Stimulated activated CD8-positive, alpha-beta memory T cell treated with anti-CD3 and anti-CD28 coated beads, Interleukin-2, amount 100 ng/mL, for 1 hour (primary cell): ENCODE measurements at regions not wholly inside any gene's neighbourhood (a gene's known extent, or its start where the extent isn't known, plus 50 kb on each side); places are given as distances from the start of the nearest gene placed in this dataset.

Source experiments
- DNase-seq, 2 donors: peaks; one replicate each; pipeline ENCODE4 v3.0.0-alpha.2; 2020; ENCODE audit warnings: low read depth in 2 of 2

DNA sequence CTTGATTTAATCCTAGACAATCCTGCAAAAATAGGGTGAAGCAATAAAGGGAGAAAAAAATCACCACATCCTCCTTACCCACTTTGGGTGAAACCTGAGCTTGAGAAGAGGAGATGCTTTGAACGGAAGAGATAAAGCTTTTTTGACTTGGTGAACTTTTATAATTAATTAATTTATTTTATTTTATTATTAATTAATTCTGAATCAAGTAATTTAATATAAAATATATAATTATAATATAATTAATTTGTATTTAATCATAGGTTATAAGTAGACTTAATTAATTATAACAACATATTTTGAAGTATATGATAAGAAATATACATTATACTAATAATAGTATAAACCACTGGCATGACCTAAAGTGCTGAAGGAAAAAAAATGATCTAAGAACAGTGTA lies 2164.8 kb downstream of the LRRC4C start:
- no peak for DNase-seq

DNA sequence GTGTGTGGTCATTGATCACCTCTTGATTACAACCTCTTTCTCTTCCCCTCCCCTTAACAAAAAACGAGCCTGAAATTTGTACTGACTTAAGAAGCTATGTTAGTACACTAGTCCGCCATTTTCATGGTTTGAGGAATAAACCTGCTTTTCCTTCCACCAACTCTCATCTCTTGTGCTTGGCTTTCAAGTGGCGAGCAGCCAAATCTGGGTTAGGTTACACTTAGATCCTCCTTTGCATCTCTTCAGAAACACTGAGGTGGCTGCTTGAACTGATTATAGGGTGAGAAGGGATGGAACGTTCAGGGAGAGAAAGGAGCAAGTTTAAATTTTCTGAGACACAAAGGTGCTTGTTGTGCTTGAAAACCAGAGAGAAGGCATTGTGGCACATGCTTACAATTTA lies 2171.4 kb downstream of the LRRC4C start:
- DNase-seq = no peak

DNA sequence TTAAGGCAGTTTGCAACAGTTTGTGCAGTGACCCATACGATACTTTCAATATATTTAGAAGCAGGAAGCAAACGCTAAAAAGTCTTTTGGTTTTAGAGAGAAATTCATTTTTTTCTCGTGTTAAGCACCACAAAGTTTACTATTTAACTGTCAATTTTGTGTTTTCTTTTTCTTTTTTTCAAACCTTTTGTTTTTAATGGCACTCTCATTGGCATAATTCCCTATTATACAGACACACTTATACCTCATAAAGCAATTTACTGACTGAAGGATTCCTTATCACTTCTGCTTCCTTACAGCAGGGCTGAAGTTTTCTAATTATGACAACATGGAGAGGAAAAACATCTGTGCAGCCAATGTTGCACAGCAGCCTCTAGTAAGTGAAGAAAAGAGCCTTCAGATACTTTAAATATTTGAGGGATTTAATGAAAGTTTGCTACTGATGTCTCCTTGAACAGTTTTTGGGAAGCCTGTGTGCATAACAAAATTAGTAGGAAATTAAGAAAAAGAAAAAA lies 2191.2 kb downstream of the LRRC4C start:
- DNase-seq = no peak

DNA sequence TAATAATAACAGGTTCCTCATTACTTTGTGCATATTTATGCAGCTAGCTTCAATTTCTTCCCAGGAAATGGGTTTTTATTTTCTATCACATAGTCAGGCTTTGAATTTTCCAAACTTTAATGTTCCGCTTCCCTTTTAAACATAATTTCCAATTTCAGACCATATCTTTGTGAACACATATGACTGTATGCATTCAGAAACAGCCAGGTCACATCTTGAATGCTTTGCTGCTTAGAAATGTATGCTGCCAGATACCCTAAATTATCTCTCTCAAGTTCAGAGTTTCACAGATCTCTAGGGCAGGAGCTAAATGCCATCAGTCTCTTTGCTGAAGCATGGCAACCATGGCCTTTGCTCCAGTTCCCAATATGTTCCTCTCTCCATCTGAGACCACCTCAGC lies 2203.8 kb downstream of the LRRC4C start:
- DNase-seq = no peak

DNA sequence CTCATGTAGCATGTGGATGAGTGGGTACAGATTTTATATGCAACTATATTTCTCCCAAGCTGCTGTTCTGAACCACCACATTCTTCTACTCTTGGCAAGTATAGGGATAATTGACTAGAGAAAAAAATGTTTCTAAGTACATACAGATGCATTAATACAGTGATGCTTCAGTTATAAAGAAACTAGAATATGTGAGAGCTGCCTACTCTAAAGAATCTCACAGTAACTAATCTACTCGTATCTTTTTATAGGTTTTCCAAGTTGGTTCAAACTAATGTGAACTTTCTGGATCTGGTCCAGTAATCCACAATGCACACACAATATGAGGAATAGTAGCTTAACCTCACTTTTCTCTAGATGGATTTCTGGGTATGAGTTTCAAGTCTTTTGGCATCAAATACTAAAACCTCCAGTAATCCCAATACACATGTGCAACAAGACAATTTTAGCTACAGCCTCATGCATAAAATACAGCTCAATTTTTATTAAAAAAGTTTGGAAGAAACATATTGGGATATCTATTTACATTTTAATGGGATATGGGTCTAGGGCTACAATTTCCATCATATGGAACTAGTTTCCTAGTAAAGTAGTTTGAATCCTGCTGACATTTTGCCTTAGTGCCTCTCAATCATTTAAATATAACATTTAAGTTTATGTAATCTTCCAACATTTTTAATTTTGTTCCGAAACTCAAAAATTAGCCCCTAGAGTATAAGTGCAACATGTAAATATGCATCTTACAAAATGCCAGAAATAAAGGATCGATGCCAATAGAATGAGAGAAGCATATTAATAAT lies 2209.7 kb downstream of the LRRC4C start:
- no peak for DNase-seq

DNA sequence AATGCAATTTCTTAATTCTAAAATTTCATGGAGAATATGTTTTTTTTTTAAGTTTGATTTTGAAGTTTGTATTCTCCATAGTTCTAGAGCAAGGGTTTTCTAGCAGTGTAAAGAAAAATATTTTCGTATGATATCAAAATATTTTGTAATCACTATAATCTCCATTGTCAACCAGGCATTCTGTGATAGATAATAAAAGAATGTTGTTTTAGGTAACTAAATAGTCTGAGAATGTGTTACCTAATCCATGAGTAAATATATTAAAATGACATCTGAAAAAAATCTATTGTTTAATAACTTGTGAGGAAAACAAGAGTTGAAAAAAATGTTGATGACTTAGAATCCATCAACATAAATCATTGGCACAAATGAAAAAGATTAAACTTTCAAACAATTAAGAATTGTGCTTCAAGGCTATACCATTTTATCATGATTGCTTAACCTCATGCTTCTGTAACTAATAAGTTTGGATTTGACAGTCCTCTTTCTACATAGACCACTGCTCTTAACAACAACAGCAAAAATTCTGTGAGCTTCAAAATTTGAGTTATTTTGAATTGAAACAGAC lies 2211.8 kb downstream of the LRRC4C start:
- no peak for DNase-seq

DNA sequence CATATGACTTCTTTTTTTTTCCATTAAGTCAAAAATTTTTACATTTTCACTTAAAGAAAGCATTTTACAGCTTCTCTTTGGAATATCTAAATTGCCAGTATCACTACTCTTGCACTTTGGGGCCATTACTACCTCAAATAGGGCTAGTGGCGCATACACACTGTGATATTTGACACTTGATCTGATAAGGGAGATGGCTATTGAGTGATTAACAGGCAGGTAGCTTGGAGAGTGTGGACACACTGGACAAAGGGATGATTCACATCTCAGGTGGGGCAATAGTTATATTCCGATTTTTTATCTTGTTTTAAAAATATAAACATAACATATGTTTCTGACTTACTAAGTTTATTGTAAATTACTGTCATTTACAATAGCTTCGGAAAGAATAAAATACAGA lies 2219.9 kb downstream of the LRRC4C start:
- DNase-seq = no peak

DNA sequence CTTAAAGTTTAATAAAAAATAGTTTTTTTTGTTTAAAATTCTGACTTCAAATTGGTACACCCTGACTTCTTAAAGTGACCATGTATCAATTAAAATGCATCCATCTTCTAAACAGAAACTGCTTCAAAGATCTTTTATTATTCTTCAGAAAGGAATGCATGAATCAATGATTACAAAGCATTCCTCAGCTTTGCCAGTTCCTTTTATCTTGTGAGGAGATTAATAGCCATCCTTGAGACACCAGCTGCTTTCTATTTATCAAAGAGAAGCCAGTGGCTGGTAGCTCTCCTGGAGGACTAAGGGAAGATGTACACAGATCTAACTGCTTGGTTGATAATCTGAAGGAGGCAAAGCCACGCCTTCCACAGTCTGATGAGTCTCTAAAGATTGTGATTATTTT lies 2222.5 kb downstream of the LRRC4C start:
- no peak for DNase-seq

DNA sequence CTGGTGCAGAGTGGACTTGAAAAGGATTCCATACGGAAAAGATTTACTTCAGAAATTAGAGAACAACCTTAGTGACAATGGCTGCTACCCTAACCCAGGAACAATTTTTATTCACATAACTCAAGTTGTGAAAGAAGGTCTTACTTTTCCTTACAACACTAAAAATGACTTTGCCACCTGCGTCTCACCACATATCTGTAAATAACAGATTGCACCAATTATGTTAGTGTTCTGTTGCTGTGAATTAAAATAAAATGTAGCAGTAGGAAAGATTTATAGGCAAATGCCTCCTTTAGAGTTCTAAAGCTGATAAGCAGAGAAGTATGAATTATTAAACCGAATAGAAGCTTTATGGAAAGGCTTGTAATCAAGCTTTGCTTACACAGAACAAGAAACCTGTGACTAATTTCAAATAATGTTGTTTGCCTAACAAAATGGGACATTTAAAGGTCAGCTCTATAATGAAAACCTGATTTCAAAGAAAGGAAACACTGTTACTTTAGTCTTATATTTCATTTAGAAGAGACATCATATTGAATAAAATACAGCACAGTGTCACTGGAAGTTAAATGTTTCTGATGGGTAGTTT lies 2237.8 kb downstream of the LRRC4C start:
- DNase-seq = no peak

DNA sequence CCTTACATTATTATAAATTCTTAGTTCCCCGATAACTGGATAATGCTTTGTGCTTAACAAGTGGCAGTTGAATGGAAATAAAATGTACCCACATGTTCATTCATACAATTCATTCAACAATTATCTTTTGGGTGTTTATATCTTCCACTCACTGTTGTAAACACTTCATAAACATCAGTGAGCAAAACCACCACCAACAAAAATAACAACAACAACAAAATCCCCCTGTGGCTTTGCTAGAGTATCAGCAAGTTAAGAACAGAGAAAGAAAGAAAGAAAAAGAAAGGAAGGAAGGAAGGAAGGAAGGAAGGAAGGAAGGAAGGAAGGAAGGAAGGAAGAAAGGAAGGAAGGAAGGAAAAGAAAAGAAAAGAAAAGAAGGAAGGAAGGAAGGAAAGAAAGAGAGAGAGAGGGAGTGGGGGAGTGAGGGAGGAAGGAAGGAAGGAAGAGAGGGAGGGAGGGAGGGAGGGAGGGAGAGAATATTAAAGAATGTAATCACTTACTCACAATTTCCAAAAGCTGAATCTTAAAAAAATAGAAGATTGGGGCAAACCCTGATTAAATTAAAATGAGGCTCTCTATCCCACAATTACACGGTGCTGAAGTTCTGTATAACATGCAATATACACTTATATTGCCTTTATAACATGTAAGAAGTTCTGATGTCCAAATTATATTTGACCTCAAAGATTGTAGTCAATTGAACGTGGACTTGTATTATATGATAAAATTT lies 2238.8 kb downstream of the LRRC4C start:
- no peak for DNase-seq

DNA sequence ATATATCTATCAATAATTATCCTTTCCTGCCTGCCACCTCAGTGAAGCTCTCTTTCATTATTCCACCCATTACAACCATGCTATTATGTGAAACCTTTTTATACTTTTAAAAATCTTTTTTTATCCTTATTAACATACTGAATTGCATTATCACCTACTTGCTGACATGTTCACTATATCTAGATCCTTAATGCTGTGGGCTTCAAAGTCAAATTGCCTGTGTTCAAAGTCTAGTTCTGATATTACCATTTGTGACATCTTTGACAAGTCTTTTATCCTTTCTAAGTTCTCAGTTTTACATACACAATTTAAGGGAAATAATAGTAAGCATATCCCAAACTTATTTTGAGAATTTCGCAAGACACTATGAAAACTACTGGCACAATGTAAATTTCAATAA lies 2239.4 kb downstream of the LRRC4C start:
- DNase-seq = no peak

DNA sequence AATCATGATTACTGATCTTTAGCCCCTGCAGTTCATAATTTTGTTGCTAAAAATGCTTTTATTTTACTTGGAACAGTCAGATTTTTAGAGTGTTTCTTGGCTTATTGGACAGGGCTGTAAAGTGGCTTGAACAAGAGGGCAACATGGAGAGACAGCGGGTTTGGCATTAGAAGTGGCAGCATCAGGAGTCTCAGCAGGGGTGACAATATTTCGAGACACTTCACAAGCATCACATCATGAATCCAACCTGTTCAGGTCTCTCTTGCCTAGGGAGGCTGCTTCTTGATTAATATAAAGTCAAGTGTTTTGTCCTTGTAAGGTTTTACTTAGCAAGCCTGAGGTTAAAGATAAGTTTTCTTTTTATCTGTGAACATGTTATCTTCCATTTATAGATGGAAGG lies 2249.5 kb downstream of the LRRC4C start:
- no peak for DNase-seq

DNA sequence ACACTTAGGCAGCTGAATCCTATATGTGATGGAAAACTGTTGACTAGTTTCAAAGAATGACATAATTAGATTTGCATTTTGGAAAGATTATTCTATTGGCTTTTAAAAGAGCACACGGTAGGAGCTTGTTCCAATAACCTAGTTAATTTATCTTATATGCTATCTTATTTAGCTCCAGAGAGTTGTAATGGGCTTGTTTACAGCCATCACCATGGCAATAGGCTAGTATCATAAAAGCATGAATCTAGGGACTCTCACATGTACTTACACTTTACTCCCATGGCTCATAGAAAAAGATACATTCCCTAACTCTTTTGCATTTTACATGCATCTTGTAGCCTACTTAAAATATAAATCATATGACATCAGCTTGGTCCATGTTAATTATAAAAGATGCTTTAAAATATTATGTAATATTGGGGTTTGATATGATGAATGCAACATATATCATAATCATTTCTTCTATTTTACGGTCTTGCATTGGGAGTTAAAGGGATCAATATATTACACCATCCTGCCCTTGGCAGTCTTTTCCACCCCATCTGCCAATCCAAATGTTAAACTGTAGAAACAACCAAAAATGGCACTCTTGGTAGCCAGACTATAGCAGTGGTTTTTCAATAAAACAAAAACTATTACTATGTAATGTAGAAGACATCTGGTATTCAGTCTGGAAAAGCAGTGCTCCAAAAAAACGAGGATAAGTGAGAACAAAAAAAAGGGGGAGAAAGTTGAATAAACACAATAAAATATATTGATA lies 2254.0 kb downstream of the LRRC4C start:
- DNase-seq = no peak

DNA sequence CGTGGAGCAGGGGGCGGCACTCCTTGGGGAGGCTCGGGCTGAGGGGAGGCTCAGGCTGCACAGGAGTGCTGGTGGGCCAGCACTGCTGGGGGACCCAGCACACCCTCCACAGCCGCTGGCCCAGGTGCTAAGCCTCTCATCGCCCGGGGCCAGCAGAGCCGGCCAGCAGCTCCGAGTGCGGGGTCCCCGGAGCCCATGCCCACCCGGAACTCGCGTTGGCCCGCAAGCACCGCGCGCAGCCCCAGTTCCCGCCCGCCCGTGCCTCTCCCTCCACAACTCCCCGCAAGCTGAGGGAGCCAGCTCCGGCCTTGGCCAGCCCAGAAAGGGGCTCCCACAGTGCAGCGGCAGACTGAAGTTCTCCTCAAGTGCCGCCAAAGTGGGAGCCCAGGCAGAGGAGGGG lies 2266.8 kb downstream of the LRRC4C start:
- DNase-seq = no peak

DNA sequence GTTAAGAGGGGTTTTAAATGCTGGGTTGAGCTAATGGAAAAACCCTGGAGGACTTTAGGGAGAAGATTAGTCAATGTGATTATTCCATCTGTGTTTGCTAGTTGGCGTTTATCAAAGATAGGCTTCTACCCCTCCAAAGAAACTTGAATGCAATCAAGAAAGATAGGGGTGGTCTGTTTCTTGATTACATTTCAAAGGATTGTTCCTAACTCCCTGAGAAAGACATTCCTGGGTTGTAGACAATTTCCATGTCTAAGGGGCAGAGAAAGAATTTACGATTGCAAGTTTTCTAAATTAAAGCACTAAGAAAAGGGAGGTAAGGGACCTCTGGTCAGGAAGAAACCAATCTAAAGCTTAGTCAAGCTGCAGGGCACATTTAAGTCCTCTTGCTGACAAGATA lies 2268.7 kb downstream of the LRRC4C start:
- DNase-seq = no peak

DNA sequence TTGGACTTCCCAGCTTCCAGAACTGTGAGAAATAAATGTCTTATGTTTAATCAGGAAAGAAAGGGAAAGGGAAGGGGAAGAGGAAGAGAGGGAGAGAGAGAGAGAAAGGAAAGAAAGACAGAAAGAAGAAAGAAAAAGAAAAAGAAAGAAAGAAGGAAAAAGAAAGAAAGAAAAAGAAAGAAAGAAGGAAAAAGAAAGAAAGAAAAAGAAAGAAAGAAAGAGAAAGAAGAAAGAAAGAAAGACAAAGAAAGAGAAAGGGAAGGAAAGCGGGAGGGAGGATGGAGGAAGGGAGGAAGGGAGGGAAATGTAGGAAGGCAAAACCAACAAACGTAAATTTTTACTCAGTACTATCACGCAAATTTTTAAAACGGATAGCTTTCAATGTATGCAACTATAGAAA lies 2281.8 kb downstream of the LRRC4C start:
- DNase-seq = no peak

DNA sequence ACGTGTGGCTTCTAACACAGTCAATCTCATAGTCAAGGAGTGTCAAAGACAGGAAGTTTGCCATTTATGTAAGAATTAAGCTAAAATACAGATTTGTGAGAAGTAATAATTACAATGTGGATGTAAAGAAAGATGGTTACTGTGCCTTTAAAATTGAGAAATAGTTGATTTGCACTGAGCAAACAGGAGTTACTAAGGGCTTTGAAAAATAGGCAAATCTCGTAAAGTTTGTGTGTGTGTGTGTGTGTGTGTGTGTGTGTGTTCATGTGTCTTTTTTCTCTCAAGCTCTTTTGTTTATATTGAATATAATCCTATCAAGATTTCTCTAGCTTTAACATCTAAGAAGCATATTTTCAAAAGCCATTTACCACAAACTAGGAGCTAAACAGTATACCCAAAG lies 2284.5 kb downstream of the LRRC4C start:
- DNase-seq = no peak

DNA sequence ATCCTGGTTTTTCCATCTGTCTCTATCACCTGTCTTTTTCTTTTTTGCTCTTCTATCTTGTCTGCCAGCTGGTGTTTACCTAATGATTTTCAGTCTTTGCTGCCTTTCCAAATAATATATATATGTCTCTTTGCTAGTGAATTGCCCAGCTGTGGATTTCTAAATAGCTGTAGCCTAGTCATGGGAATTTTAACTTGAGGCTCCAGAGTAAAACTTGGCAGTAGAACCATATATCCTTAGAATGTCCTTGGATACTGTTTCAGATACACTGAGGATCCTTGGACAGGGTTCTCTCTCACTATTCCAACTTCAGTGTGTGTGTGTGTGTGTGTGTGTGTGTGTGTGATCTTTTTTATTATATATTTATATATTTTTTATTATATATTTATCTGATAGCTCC lies 2285.3 kb downstream of the LRRC4C start:
- no peak for DNase-seq

DNA sequence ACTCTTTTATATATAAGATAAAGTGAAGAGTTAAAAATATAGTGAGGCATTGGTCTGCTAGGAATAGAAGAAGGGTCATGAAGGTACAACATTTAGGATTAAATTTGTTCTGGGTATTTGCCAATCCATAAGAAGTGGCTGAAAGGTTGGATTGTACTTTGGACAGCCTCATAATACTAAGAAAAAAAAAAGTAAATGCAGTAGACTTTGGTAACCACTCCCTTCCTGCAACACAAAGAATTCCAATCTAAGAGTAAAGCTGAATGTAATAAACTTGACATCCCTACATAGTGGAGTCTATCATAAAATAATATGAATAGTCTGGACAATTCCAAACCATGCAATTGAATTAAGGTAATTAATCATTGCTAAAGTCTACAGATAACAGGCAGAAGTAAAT lies 2294.4 kb downstream of the LRRC4C start:
- DNase-seq = no peak

DNA sequence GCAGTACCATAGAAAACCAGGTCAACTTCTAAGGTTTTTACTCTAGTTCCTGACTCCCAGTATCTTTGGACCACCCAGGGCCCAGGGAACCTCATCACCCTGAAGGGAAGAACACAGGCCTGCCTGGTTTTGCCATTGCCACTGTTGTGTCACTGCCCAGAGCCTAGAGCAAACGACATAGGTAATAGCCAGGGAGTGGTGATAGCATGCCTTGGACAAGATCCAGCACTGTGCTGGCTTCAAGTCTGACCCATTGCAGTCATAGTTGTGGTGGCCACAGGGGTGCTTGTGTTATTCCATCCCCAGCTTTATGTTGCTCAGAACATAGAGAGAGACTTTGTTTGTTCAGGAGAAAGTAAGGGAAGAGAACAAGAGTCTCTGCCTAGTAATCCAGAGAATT lies 2310.2 kb downstream of the LRRC4C start:
- DNase-seq = no peak

DNA sequence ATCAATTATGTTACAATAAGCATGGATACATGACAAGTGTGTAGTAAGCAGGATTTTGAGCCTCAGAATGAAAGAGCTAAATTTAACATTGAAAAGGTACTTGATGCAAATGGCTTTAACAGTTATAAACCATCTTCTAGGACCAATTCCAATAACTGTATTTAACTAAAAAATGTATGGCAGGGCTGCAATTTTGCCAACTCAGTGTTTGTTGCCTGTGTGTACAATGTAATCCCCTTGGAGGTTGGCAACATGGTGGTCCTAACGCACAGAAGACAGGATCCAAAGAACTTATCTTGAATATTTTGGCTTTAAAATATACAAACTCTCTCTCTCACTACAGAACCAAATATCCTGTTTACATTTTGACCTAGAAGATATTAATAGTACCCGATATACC lies 2314.1 kb downstream of the LRRC4C start:
- no peak for DNase-seq
